AG09319 (cell line): ENCODE measurements at regions not wholly inside any gene's neighbourhood (a gene's known extent, or its start where the extent isn't known, plus 50 kb on each side); places are given as distances from the start of the nearest gene placed in this dataset.

Experiments
- DNase-seq: peaks from one replicate; pipeline ENCODE4 v3.0.0-alpha.2; 2010; ENCODE audit warnings: low read depth; ENCODE audit errors: extremely low read depth
- CTCF ChIP-seq: IDR thresholded peaks from 2 replicates; pipeline ENCODE4 v1.5.1; 2011; ENCODE audit warnings: low read depth, mild to moderate bottlenecking, inconsistent platforms, low read length, moderate library complexity

GRCh38 chrX:40184968-40185367 is 87.2 kb upstream of the BCOR start:
- TF ChIP-seq CTCF, result no peak
- no peak for DNase-seq

GRCh38 chrX:40182615-40183014 is 84.9 kb upstream of the BCOR start:
- TF ChIP-seq CTCF, result no peak
- no peak for DNase-seq

- no peak for TF ChIP-seq CTCF
- no peak for DNase-seq
Measured at GRCh38 chrX:40182095-40182494, 84.3 kb upstream of the BCOR start.

- no peak for DNase-seq
Measured at GRCh38 chrX:40179283-40179682, 81.5 kb upstream of the BCOR start.

GRCh38 chrX:40177942-40178715 is 80.4 kb upstream of the BCOR start:
- DNase-seq, result no peak
- TF ChIP-seq CTCF, result no peak

More at GRCh38 chrX:40179283-40179682, 81.5 kb upstream of the BCOR start:
- TF ChIP-seq CTCF, result no peak

- no peak for DNase-seq
Measured at GRCh38 chrX:40177489-40177888, 79.7 kb upstream of the BCOR start.

GRCh38 chrX:40177117-40177430 is 79.3 kb upstream of the BCOR start:
- no peak for TF ChIP-seq CTCF
- DNase-seq, result no peak

More at GRCh38 chrX:40177489-40177888, 79.7 kb upstream of the BCOR start:
- TF ChIP-seq CTCF, result no peak
